GM18870 (cell line): ENCODE measurements at regions not wholly inside any gene's neighbourhood (a gene's known extent, or its start where the extent isn't known, plus 50 kb on each side); places are given as distances from the start of the nearest gene placed in this dataset.
"Not testable (repeated sequence)": the region's sequence is repeated elsewhere in the genome, so short reads cannot be mapped to it uniquely, and the experiment has no call there.

Source experiments
- ATAC-seq: cut with Tn5 transposase; IDR thresholded peaks from one replicate; pipeline ENCODE4 v1.9.1; 2021; ENCODE audit warnings: moderate library complexity; ENCODE audit not compliant: unreplicated experiment

GRCh38 chr2:76050196-76050595 is 339.5 kb upstream of the GCFC2 start:
- ATAC-seq, result no peak

DNA sequence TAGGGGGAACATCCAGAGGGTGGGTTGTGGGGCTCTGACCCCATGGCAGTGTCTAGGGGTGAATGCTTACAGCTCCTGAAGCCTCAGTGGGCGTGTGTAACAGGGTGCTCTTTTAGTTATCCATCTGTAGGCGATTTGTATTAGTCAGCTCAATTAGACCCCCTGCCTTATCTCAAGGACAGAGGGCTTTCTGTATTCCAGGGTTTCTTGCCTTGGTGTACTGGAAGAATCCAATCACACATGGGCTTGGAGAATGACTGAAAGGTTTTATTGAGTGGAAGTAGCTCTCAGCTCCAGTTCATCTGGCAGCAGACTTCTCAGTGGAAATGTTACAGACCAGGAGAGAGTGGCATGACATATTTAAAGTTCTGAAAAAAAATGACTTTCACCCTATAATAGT is 334.0 kb upstream of the GCFC2 start:
- ATAC-seq, result no peak

GRCh38 chr2:76039505-76039904 is 328.8 kb upstream of the GCFC2 start:
- ATAC-seq, result no peak

- no peak for ATAC-seq
Observed at GRCh38 chr2:76027761-76028160, 317.0 kb upstream of the GCFC2 start.

- ATAC-seq, result no peak
Observed at GRCh38 chr2:76019128-76019527, 308.4 kb upstream of the GCFC2 start.

- peak; percentile 36 for ATAC-seq
Observed at GRCh38 chr2:76009484-76009883, 298.8 kb upstream of the GCFC2 start.

GRCh38 chr2:76008001-76008702 is 297.4 kb upstream of the GCFC2 start:
- ATAC-seq, result peak; percentile 91

- ATAC-seq, result no peak
Observed at GRCh38 chr2:76000425-76000824, 289.7 kb upstream of the GCFC2 start.

DNA sequence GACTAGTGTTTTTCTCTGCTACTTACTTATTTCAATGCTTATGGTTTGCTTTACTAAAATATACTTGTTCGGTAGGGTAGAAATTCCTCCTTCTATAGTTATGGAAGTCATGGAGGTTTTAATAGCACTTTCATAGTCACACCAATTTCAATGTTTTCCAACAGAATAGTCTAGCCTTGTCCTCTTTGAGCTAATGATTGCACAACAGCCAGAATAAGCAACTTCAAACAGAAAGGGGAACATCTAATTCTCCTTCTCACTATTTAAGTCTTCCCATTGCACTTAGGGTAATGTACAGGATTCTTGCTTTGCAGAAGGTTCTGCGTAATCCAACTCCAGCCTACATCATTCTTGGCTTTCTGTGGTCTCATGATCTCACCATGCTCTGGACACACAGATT is 287.7 kb upstream of the GCFC2 start:
- no peak for ATAC-seq

DNA sequence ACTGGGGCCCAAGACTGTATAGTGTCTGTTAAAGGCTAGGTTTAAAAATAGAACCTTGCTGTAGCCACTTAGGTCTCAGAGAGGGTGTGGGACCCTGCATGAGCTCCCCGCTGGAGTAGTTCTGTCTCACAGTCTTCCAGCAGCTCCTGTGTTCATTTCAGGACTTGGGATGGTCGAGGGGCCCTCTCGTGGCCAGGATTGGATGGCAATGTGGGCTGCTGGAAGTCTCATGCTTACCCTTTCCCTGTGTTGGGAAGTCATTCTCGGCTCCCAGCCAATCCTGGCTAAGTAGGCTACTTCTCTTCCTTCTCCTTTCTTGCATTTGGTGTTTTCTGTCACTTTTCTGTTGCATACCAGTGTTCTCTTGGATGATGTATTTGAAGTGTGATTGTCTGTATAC is 284.0 kb upstream of the GCFC2 start:
- ATAC-seq, result no peak

DNA sequence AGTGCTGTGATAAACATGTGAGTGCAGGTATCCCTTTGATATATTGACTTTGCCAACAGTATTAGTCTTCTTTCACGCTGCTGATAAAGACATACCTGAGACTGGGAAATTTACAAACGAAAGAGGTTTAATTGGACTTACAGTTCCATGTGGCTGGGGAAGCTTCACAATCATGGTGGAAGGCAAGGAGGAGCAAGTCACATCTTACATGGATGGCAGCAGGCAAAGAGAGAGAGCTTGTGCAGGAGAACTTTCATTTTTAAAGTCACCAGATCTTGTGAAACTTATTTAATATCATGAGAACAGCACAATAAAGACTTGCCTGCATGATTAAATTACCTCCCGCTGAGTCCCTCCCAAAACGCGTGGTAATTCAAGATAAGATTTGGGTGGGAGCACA is 277.9 kb upstream of the GCFC2 start:
- ATAC-seq, result not testable (repeated sequence)

DNA sequence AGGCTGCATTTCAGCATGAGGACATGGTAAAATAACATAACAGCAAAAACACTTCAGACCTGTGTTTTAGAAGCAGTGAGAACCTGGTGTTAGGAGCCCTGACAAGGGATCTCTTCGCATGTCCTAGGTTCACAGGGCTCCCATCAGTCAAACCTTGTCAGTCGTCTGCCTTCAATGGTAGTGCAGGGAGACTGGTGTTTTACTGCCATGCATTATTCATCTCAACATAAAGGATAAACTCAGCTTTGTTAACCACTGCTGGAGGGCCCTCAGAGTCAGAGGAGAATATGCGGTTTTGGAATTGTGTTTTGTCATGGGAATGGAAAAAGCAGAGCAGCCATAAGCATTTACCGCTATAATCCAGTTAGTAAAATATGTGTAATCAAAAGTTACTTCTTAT is 275.9 kb upstream of the GCFC2 start:
- ATAC-seq, result no peak

- ATAC-seq, result no peak
Observed at GRCh38 chr2:75982719-75983118, 272.0 kb upstream of the GCFC2 start.

DNA sequence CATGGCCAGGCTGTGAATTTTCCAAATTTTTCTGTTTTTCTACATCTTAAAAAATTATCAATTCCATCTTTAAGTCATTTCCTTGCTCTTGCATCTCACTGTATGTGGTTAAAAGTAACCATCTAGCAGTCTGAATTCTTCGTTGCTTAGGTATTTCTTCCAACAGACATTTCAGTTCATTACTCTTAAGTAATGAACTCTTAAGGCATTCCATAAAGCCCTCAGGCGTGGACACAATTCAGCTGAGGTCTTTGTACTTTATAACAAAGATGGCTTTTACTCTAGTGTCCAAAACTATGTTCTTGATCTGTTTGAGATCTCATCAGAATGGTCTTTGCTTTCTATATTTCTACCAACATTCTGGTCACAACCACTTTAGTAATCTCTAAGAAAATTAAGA is 253.9 kb upstream of the GCFC2 start:
- ATAC-seq, result no peak

- ATAC-seq, result no peak
Observed at GRCh38 chr2:75960472-75961009, 249.8 kb upstream of the GCFC2 start.

- ATAC-seq, result no peak
Observed at GRCh38 chr2:75959724-75960471, 249.2 kb upstream of the GCFC2 start.

GRCh38 chr2:75954761-75955160 is 244.0 kb upstream of the GCFC2 start:
- no peak for ATAC-seq

- ATAC-seq, result no peak
Observed at GRCh38 chr2:75952173-75952572, 241.5 kb upstream of the GCFC2 start.

DNA sequence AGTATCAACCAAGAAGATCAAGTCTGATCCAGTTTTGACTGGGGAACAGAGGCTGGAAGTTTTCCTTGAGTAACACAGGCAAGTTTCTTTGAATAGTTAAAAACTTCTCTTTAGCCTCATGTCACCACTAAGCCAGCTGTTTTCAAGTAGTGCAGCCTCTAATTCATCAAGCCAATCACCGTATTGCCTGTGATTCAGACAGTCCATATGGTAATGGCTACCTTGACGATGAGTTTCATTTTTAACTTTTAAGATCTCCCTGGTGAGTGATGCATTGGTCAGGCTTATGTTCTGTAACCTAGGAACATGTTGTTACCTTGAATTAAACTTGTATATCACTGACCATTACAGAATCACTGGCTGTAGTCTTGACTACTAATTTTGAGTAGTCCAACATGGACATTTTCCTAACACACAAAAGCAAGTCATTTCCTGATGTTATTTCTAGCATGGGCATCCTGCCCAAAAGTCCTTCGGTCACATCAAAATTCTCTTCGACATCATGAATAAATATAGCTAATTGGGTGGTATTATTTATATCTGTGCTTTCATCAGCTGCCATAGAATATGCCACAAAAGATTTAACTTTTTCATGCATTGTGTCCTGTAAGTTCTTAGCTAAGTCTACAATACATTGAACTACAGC is 238.8 kb upstream of the GCFC2 start:
- no peak for ATAC-seq

DNA sequence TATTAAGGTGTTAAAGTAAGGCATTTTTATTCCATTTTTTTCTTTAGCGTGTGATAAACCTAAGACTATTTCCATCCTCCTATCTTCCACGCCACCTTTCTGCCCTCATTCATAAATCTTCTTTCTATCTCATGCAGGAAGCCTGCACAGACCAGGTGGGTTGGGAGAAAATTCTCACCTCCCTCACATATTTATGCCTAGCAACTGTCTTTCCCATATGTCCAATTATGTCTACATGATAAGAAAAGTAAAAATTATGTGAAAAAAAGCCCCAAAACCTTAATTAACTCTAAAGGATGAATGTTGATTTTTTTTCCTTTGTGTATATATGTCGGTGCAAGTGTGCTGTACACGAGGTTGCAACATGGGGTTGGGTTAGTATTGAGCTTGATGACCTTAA is 225.6 kb upstream of the GCFC2 start:
- no peak for ATAC-seq

- ATAC-seq, result no peak
Observed at GRCh38 chr2:75932996-75933395, 222.3 kb upstream of the GCFC2 start.

GRCh38 chr2:75928093-75928492 is 217.4 kb upstream of the GCFC2 start:
- no peak for ATAC-seq
